GM12873 (cell line): ENCODE measurements at regions not wholly inside any gene's neighbourhood (a gene's known extent, or its start where the extent isn't known, plus 50 kb on each side); places are given as distances from the start of the nearest gene placed in this dataset.

Experiments
- CTCF ChIP-seq: IDR thresholded peaks from 2 replicates; pipeline ENCODE4 v1.5.1; 2012; ENCODE audit warnings: low read depth, mild to moderate bottlenecking, moderate library complexity, low read length, control low read depth; ENCODE audit not compliant: insufficient read depth; ENCODE audit errors: missing control alignments

- TF ChIP-seq CTCF, result no peak
Observed at GRCh38 chr9:14533867-14534640, 159.2 kb downstream of the ZDHHC21 start.

GRCh38 chr9:14532456-14533115, 160.6 kb downstream of the ZDHHC21 start:
- no peak for TF ChIP-seq CTCF

- TF ChIP-seq CTCF, result no peak
Observed at GRCh38 chr9:14531341-14532269, 161.6 kb downstream of the ZDHHC21 start.

GRCh38 chr9:14530841-14531240, 162.4 kb downstream of the ZDHHC21 start:
- no peak for TF ChIP-seq CTCF

GRCh38 chr9:14530366-14530765, 162.9 kb downstream of the ZDHHC21 start:
- TF ChIP-seq CTCF, result no peak

GRCh38 chr9:14529629-14530028, 163.6 kb downstream of the ZDHHC21 start:
- no peak for TF ChIP-seq CTCF

GRCh38 chr9:14529054-14529453, 164.2 kb downstream of the ZDHHC21 start:
- no peak for TF ChIP-seq CTCF
